GM23338 (cell line): ENCODE measurements at regions not wholly inside any gene's neighbourhood (a gene's known extent, or its start where the extent isn't known, plus 50 kb on each side); places are given as distances from the start of the nearest gene placed in this dataset.

Source experiments
- ATAC-seq: fragments of 200-7000 bp; cut with Tn5 transposase; 3 replicates; pipeline ENCODE4 v1.9.1; 2020
- DNase-seq: peaks from one replicate; pipeline ENCODE4 v3.0.0-alpha.2; 2015; ENCODE audit warnings: low spot score
- H2AFZ ChIP-seq: fragments of 200-600 bp; sonication (generic); 2 replicates; pipeline ENCODE4 v1.8.0; 2016; ENCODE audit warnings: antibody characterized with exemption, mild to moderate bottlenecking, moderate library complexity
- H3F3A ChIP-seq: fragments of 200-600 bp; sonication (generic); replicated peaks from 2 replicates; pipeline ENCODE4 v1.8.0; 2017; ENCODE audit warnings: antibody characterized with exemption, mixed run types, low read depth
- H3K27ac ChIP-seq: fragments of 200-600 bp; sonication (generic); 2 replicates; pipeline ENCODE4 v1.6.1; 2016; ENCODE audit warnings: low read depth
- H3K27me3 ChIP-seq: fragments of 200-600 bp; sonication (generic); 2 replicates; pipeline ENCODE4 v1.8.0; 2016; ENCODE audit warnings: mild to moderate bottlenecking, mixed run types, moderate library complexity; ENCODE audit not compliant: insufficient read depth
- H3K36me3 ChIP-seq: fragments of 200-600 bp; sonication (generic); 2 replicates; pipeline ENCODE4 v1.8.0; 2016; ENCODE audit warnings: mild to moderate bottlenecking; ENCODE audit not compliant: insufficient read depth
- H3K4me1 ChIP-seq: fragments of 200-600 bp; sonication (generic); 2 replicates; pipeline ENCODE4 v1.8.0; 2016; ENCODE audit warnings: mild to moderate bottlenecking, moderate library complexity; ENCODE audit not compliant: insufficient read depth
- H3K4me2 ChIP-seq: fragments of 200-600 bp; sonication (generic); 2 replicates; pipeline ENCODE4 v1.7.1; 2017; ENCODE audit warnings: mixed run types
- H3K4me3 ChIP-seq: fragments of 200-600 bp; sonication (generic); 2 replicates; pipeline ENCODE4 v1.6.1; 2016; ENCODE audit warnings: mixed run types
- H3K79me2 ChIP-seq: fragments of 200-600 bp; sonication (generic); replicated peaks from 2 replicates; pipeline ENCODE4 v1.8.0; 2017; ENCODE audit warnings: mild to moderate bottlenecking; ENCODE audit not compliant: insufficient read depth
- H3K9me2 ChIP-seq: fragments of 200-600 bp; sonication (generic); 2 replicates; pipeline ENCODE4 v1.8.0; 2017; ENCODE audit not compliant: insufficient read depth
- H4K20me1 ChIP-seq: fragments of 200-600 bp; sonication (generic); replicated peaks from 2 replicates; pipeline ENCODE4 v1.8.0; 2017; ENCODE audit warnings: mild to moderate bottlenecking; ENCODE audit not compliant: insufficient read depth
- H3K27ac Mint-ChIP-seq: 2 replicates; pipeline ENCODE4 v1.8.0; 2020; ENCODE audit warnings: inconsistent platforms, mild to moderate bottlenecking, moderate library complexity, mixed read lengths
- H3K27me3 Mint-ChIP-seq: 3 replicates; pipeline ENCODE4 v1.8.0; 2022; ENCODE audit warnings: low read depth, mild to moderate bottlenecking, moderate library complexity, mixed read lengths, inconsistent platforms; ENCODE audit not compliant: insufficient read depth, poor library complexity
- H3K36me3 Mint-ChIP-seq: 3 replicates; pipeline ENCODE4 v1.8.0; 2021; ENCODE audit warnings: low read depth, mild to moderate bottlenecking, inconsistent platforms, moderate library complexity, mixed read lengths
- H3K4me1 Mint-ChIP-seq: 3 replicates; pipeline ENCODE4 v1.8.0; 2020; ENCODE audit warnings: mild to moderate bottlenecking, inconsistent platforms, mixed read lengths
- H3K4me3 Mint-ChIP-seq: 3 replicates; pipeline ENCODE4 v1.8.0; 2021; ENCODE audit warnings: moderate library complexity, mild to moderate bottlenecking, inconsistent platforms, mixed read lengths
- H3K9me3 Mint-ChIP-seq: 3 replicates; pipeline ENCODE4 v1.8.0; 2020; ENCODE audit warnings: moderate library complexity, mild to moderate bottlenecking, inconsistent platforms, mixed read lengths
- CTCF ChIP-seq, 2 experiments: fragments of 200-600 bp in 1 of 2; sonication (generic) in 1 of 2; conservative IDR thresholded peaks; 2 replicates each; pipeline versions ENCODE4 v1.5.1 to v1.6.1; 2016 to 2017; ENCODE audit warnings: antibody characterized with exemption in 2 of 2, low read depth in 2 of 2, mild to moderate bottlenecking in 2 of 2, moderate library complexity in 1 of 2
- ZNF331 ChIP-seq: fragments of 250-450 bp; sonication (Bioruptor Pico); IDR thresholded peaks from 2 replicates; pipeline ENCODE4 v1.5.0; 2020; ENCODE audit warnings: low read depth, mild to moderate bottlenecking, moderate library complexity
- ZNF462 ChIP-seq: fragments of 250-450 bp; sonication (Bioruptor Pico); IDR thresholded peaks from 2 replicates; pipeline ENCODE4 v1.5.0; 2020; ENCODE audit warnings: mild to moderate bottlenecking, moderate library complexity

GRCh38 chr2:136386046-136386445 lies 268.1 kb upstream of the CXCR4 start (continued):
- TF ChIP-seq ZNF462, result no peak

GRCh38 chr2:136384531-136385303 lies 266.8 kb upstream of the CXCR4 start:
- no peak overlapping the region for H3K27ac ChIP-seq
- ATAC-seq (peak; percentile 98), DNase-seq (peak; percentile 70)
- Mint-ChIP-seq H3K4me1 (peaks cover 7% of the 10 kb centered on the region; the same call in 1 of the 3 replicates), H3K9me3 (no peaks in the 10 kb centered on the region; the same call in 2 of the 3 replicates), H3K4me3 (no peak overlapping the region), H3K36me3 (no peaks in the 10 kb centered on the region), H3K27me3 (no peaks in the 10 kb centered on the region), H3K27ac (no peak overlapping the region)
- H3K4me2 ChIP-seq, result no peak overlapping the region
- TF ChIP-seq CTCF (conservative IDR thresholded peaks at IDR 0.05; ENCODE audit: low read depth in 2 of 2), result peak; percentile 85 to 92
- TF ChIP-seq ZNF331 (CRISPR knock-in tag), result no peak
- H3F3A ChIP-seq, result no peaks in the 10 kb centered on the region
- H3K4me3 ChIP-seq, result no peak overlapping the region
- no peaks in the 10 kb centered on the region for H3K36me3 ChIP-seq
- H4K20me1 ChIP-seq, result no peaks in the 10 kb centered on the region
- no peaks in the 10 kb centered on the region for H3K79me2 ChIP-seq
- no peaks in the 10 kb centered on the region for H3K27me3 ChIP-seq
- H3K4me1 ChIP-seq, result no peaks in the 10 kb centered on the region
- H3K9me2 ChIP-seq, result no peaks in the 10 kb centered on the region
- H2AFZ ChIP-seq, result no peak overlapping the region
